ENCODE measurements at regions not wholly inside any gene's neighbourhood (a gene's known extent, or its start where the extent isn't known, plus 50 kb on each side); places are given as distances from the start of the nearest gene placed in this dataset.

DNA sequence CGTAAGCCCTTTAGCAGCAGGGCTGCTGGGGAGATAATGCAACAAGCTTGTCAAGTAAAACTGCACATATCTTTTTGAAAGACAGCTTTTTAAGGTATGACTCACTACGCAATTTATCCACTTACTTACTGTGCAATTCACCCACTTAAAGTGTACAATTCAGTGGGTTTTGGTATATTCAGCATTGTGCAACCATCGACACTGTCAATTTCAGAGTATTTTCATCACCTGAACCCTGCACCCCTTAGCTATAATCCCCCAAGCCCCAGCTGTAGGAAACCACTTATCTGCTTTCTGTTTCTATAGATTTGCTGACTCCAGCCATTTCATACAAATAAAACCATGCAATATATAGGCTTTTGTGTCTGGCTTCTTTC lies 168.0 kb downstream of the PTPN20 start:
- H3K27ac ChIP-seq, result no peak overlapping the region
- WGBS, 2 donors, result 71 to 82% methylated on average over 3 of the region's 3 CpGs
- H3K4me3 ChIP-seq, result no peak overlapping the region
- H3K27me3 ChIP-seq, result peaks cover 0 to 8% (median 0%) of the 10 kb centered on the region in 3 donors
- H3K4me1 ChIP-seq, result no peaks in the 10 kb centered on the region
- intact Hi-C loops (cut with DNase I), result no loop called here
- TF ChIP-seq POLR2A (IDR thresholded peaks at IDR 0.05), result no peak
- no peak for TF ChIP-seq EP300 (IDR thresholded peaks at IDR 0.05)
- TF ChIP-seq, protein P1, sequence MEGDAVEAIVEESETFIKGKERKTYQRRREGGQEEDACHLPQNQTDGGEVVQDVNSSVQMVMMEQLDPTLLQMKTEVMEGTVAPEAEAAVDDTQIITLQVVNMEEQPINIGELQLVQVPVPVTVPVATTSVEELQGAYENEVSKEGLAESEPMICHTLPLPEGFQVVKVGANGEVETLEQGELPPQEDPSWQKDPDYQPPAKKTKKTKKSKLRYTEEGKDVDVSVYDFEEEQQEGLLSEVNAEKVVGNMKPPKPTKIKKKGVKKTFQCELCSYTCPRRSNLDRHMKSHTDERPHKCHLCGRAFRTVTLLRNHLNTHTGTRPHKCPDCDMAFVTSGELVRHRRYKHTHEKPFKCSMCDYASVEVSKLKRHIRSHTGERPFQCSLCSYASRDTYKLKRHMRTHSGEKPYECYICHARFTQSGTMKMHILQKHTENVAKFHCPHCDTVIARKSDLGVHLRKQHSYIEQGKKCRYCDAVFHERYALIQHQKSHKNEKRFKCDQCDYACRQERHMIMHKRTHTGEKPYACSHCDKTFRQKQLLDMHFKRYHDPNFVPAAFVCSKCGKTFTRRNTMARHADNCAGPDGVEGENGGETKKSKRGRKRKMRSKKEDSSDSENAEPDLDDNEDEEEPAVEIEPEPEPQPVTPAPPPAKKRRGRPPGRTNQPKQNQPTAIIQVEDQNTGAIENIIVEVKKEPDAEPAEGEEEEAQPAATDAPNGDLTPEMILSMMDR (IDR thresholded peaks at IDR 0.05), result no peak
- no peak for TF ChIP-seq POLR2AphosphoS5 (IDR thresholded peaks at IDR 0.05)
- no peaks in the 10 kb centered on the region for H3K9me3 ChIP-seq
- no peak for DNase-seq
- H3K36me3 ChIP-seq, result no peaks in the 10 kb centered on the region

DNA sequence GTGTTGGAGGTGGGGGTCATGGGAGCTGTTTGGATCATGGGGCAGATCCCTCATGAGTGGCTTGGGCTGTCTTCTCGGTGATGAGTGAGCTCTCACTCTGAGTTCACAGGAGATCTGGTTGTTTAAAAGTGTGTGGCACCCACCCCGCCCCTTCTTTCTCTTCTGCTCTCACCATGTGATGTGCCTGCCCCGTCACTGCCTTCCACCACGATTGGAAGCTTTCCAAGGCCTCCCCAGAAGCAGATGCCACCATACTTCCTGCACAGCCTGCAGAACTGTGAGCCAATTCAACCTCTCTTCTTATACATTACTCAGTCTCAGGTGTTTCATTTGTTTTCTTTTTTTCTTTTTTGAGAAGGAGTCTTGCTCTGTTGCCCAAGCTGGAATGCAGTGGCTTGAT lies 170.0 kb downstream of the PTPN20 start:
- intact Hi-C loops (cut with DNase I), result no loop called here
- H3K4me1 ChIP-seq, result no peaks in the 10 kb centered on the region
- H3K27me3 ChIP-seq, result peaks cover 0 to 8% (median 0%) of the 10 kb centered on the region in 3 donors
- H3K36me3 ChIP-seq, result no peaks in the 10 kb centered on the region
- TF ChIP-seq, protein P1 (IDR thresholded peaks at IDR 0.05), result no peak
- DNase-seq, result no peak
- H3K4me3 ChIP-seq, result no peak overlapping the region
- 52 to 54% methylated on average over 4 of the region's 4 CpGs for WGBS, 2 donors
- no peaks in the 10 kb centered on the region for H3K9me3 ChIP-seq
- H3K27ac ChIP-seq, result no peak overlapping the region

DNA sequence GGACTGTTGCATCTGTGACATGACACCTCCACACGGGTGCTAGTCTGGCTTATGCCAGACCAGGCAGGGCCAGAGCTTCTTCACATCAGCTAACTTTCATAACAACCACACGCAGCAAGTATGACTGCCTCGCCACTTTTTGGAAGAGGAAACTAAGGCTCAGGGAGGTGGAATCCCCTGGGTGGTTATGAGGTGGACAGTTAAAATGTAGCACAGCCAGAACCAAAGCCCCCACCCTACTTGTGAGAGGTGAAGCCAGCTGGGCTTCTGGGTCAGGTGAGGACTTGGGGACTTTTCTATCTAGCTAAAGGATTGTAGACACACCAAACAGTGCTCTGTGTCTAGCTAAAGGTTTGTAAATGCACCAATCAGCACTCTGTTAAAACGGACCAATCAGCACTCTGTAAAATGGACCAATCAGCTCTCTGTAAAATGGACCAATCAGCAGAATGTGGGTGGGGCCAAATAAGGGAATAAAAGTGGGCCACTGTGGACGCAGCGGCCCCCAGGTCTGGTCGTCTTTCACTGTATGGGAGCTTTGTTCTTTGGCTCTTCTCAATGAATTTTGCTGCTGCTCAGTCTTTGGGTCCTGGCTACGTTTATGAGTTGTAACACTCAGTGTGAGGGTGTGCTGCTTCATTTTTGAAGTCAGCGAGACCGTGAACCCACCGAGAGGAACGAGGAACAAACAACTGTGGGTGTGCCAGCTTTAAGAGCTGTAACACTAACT lies 171.0 kb downstream of the PTPN20 start:
- Histone ChIP-seq H3K4me3 (no peak overlapping the region), H3K9me3 (no peaks in the 10 kb centered on the region), H3K36me3 (no peaks in the 10 kb centered on the region), H3K27ac (no peak overlapping the region), H3K27me3 (peaks cover 0 to 8% (median 0%) of the 10 kb centered on the region in 3 donors), H3K4me1 (no peaks in the 10 kb centered on the region)
- intact Hi-C loops (cut with DNase I), result no loop called here
- DNase-seq, result no peak
- TF ChIP-seq POLR2AphosphoS5 (IDR thresholded peaks at IDR 0.05), result no peak
- TF ChIP-seq POLR2A (IDR thresholded peaks at IDR 0.05), result no peak
- no peak for TF ChIP-seq EP300 (IDR thresholded peaks at IDR 0.05)
- WGBS, 2 donors, result 84 to 87% methylated on average over 12 of the region's 12 CpGs

DNA sequence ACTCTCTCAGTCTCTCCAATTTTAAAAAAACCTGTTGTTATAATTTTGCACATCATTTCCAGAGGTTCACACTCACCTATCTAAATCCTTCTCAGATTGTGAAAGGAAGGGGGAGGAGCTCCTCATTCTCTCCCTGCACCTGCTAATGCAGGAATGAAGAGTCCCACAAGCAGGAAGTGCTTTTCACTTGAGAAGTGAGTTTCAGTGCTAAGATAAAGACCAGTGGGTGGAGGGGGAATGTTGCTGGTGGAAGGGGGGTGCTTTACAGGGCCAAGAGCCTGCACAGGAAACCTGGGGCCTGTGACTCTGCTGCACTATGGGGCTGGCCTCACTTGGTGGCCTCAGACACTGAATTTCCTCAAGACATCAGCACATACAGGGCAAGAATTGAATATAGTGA lies 176.4 kb downstream of the PTPN20 start:
- H3K4me1 ChIP-seq, result no peaks in the 10 kb centered on the region
- no peak overlapping the region for H3K27ac ChIP-seq
- no peaks in the 10 kb centered on the region for H3K36me3 ChIP-seq
- DNase-seq, result no peak
- intact Hi-C loops (cut with DNase I), result no loop called here
- no peaks in the 10 kb centered on the region for H3K27me3 ChIP-seq
- H3K4me3 ChIP-seq, result no peak overlapping the region
- TF ChIP-seq POLR2A (IDR thresholded peaks at IDR 0.05) (no peak), EP300 (IDR thresholded peaks at IDR 0.05) (no peak), POLR2AphosphoS5 (IDR thresholded peaks at IDR 0.05) (no peak)
- TF ChIP-seq, protein P1 (IDR thresholded peaks at IDR 0.05), result no peak
- no peaks in the 10 kb centered on the region for H3K9me3 ChIP-seq

DNA sequence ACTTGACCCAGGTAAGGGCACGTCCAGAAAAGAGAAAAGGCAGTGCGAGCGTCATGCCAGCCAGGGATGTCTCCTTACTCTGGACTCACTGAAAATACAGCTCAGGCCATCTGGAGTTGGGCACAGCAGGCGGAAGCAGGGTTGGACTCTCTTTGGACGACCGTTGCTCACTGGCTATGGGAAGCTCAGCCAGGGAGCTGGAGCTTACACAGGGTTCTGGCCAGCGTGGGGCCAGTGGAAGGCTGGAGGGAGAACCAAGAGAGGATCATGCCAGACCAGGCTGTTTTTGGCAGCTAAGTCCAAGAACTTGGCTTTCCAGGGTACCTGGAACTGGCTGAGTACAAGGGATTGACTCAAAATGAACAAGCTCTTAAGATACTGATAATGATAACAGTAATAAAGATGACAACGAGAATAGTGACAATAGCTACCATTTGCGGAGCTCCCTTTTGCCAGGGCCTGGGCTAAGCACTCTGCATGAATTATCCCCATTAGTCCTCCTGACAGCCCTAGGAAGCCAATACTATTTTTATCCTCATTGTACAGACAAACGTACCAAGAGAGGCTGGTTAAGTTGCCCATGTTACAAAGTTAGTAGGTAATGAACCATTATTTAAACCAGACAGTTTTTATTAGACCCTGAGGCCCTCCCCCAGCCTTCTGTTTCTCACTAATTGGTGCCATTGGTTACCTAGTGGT lies 177.6 kb downstream of the PTPN20 start:
- Histone ChIP-seq H3K27ac (no peak overlapping the region), H3K27me3 (no peaks in the 10 kb centered on the region), H3K9me3 (no peaks in the 10 kb centered on the region), H3K36me3 (no peaks in the 10 kb centered on the region), H3K4me3 (no peak overlapping the region), H3K4me1 (no peaks in the 10 kb centered on the region)
- TF ChIP-seq POLR2A (IDR thresholded peaks at IDR 0.05) (no peak), EP300 (IDR thresholded peaks at IDR 0.05) (no peak), POLR2AphosphoS5 (IDR thresholded peaks at IDR 0.05) (no peak)
- TF ChIP-seq, protein P1 (IDR thresholded peaks at IDR 0.05), result no peak
- intact Hi-C loops (cut with DNase I), result no loop called here
- DNase-seq, result no peak
- 87% methylated on average over 10 of the region's 10 CpGs for WGBS, 2 donors

All from sigmoid colon (tissue), 6 donors.